ENCODE measurements at regions not wholly inside any gene's neighbourhood (a gene's known extent, or its start where the extent isn't known, plus 50 kb on each side); places are given as distances from the start of the nearest gene placed in this dataset.

- ChIA-PET CTCF (interaction anchor here (0.5 kb wide), 1 partner anchor 929 kb away, joined by 3 read pairs; no protein-coding TSS in a partner anchor), POLR2A (no interaction called here)
- Mint-ChIP-seq H3K27me3 (peaks cover 12% of the 10 kb centered on the region), H3K9me3 (no peaks in the 10 kb centered on the region), H3K27ac (no peak overlapping the region), H3K4me1 (no peaks in the 10 kb centered on the region), H3K4me3 (no peak overlapping the region), H3K36me3 (ENCODE audit: low read depth) (no peaks in the 10 kb centered on the region)
- DNase-seq = no peak
Observed at GRCh38 chr3:127449486-127450212, 140.9 kb downstream of the TPRA1 start.

GRCh38 chr3:127448671-127449070 is 141.9 kb downstream of the TPRA1 start:
- CTCF ChIA-PET = no interaction called here
- H3K36me3 Mint-ChIP-seq (ENCODE audit: low read depth) = no peaks in the 10 kb centered on the region
- no peaks in the 10 kb centered on the region for H3K9me3 Mint-ChIP-seq
- H3K27ac Mint-ChIP-seq = no peak overlapping the region
- POLR2A ChIA-PET = no interaction called here
- no peak overlapping the region for H3K4me3 Mint-ChIP-seq
- H3K4me1 Mint-ChIP-seq = no peaks in the 10 kb centered on the region
- peaks cover 7% of the 10 kb centered on the region for H3K27me3 Mint-ChIP-seq
- no peak for DNase-seq

GRCh38 chr3:127448161-127448561 is 142.4 kb downstream of the TPRA1 start:
- Mint-ChIP-seq H3K36me3 (ENCODE audit: low read depth) (no peaks in the 10 kb centered on the region), H3K4me3 (no peak overlapping the region), H3K9me3 (no peaks in the 10 kb centered on the region), H3K27me3 (peaks cover 3% of the 10 kb centered on the region), H3K4me1 (no peaks in the 10 kb centered on the region), H3K27ac (no peak overlapping the region)
- CTCF ChIA-PET = no interaction called here
- no peak for DNase-seq
- POLR2A ChIA-PET = no interaction called here

- no peaks in the 10 kb centered on the region for H3K4me1 Mint-ChIP-seq
- ChIA-PET CTCF (no interaction called here), POLR2A (no interaction called here)
- H3K27ac Mint-ChIP-seq = no peak overlapping the region
- no peaks in the 10 kb centered on the region for H3K36me3 Mint-ChIP-seq (ENCODE audit: low read depth)
- H3K4me3 Mint-ChIP-seq = no peak overlapping the region
- no peak for DNase-seq
- no peaks in the 10 kb centered on the region for H3K27me3 Mint-ChIP-seq
- H3K9me3 Mint-ChIP-seq = no peaks in the 10 kb centered on the region
Observed at GRCh38 chr3:127446756-127447155, 143.8 kb downstream of the TPRA1 start.

- Mint-ChIP-seq H3K36me3 (ENCODE audit: low read depth) (no peaks in the 10 kb centered on the region), H3K27ac (no peak overlapping the region), H3K4me3 (no peak overlapping the region), H3K4me1 (no peaks in the 10 kb centered on the region), H3K9me3 (no peaks in the 10 kb centered on the region), H3K27me3 (no peaks in the 10 kb centered on the region)
- ChIA-PET CTCF (no interaction called here), POLR2A (no interaction called here)
- no peak for DNase-seq
Observed at GRCh38 chr3:127445581-127446343, 144.8 kb downstream of the TPRA1 start.

- H3K4me1 Mint-ChIP-seq = no peaks in the 10 kb centered on the region
- CTCF ChIA-PET = no interaction called here
- no peaks in the 10 kb centered on the region for H3K27me3 Mint-ChIP-seq
- DNase-seq = no peak
- H3K9me3 Mint-ChIP-seq = no peaks in the 10 kb centered on the region
- H3K4me3 Mint-ChIP-seq = no peak overlapping the region
- POLR2A ChIA-PET = no interaction called here
- H3K36me3 Mint-ChIP-seq (ENCODE audit: low read depth) = no peaks in the 10 kb centered on the region
- no peak overlapping the region for H3K27ac Mint-ChIP-seq
Observed at GRCh38 chr3:127444761-127445160, 145.8 kb downstream of the TPRA1 start.

- Mint-ChIP-seq H3K27me3 (no peaks in the 10 kb centered on the region), H3K4me1 (no peaks in the 10 kb centered on the region), H3K36me3 (ENCODE audit: low read depth) (no peaks in the 10 kb centered on the region), H3K4me3 (no peak overlapping the region), H3K27ac (no peak overlapping the region), H3K9me3 (no peaks in the 10 kb centered on the region)
- ChIA-PET CTCF (no interaction called here), POLR2A (no interaction called here)
- DNase-seq = no peak
Observed at GRCh38 chr3:127443581-127444375, 146.8 kb downstream of the TPRA1 start.

GRCh38 chr3:127442506-127442905 is 148.0 kb downstream of the TPRA1 start:
- no peaks in the 10 kb centered on the region for H3K9me3 Mint-ChIP-seq
- ChIA-PET POLR2A (no interaction called here), CTCF (no interaction called here)
- no peaks in the 10 kb centered on the region for H3K27me3 Mint-ChIP-seq
- H3K4me3 Mint-ChIP-seq = no peak overlapping the region
- no peaks in the 10 kb centered on the region for H3K4me1 Mint-ChIP-seq
- no peak overlapping the region for H3K27ac Mint-ChIP-seq
- DNase-seq = no peak
- H3K36me3 Mint-ChIP-seq (ENCODE audit: low read depth) = no peaks in the 10 kb centered on the region

GRCh38 chr3:127441764-127442163 is 148.8 kb downstream of the TPRA1 start:
- H3K36me3 Mint-ChIP-seq (ENCODE audit: low read depth) = no peaks in the 10 kb centered on the region
- H3K4me1 Mint-ChIP-seq = no peaks in the 10 kb centered on the region
- H3K9me3 Mint-ChIP-seq = no peaks in the 10 kb centered on the region
- DNase-seq = no peak
- H3K27me3 Mint-ChIP-seq = peaks cover 1% of the 10 kb centered on the region
- CTCF ChIA-PET = no interaction called here
- no peak overlapping the region for H3K27ac Mint-ChIP-seq
- no peak overlapping the region for H3K4me3 Mint-ChIP-seq
- POLR2A ChIA-PET = no interaction called here

- no peaks in the 10 kb centered on the region for H3K4me1 Mint-ChIP-seq
- DNase-seq = no peak
- no peak overlapping the region for H3K27ac Mint-ChIP-seq
- peaks cover 1% of the 10 kb centered on the region for H3K27me3 Mint-ChIP-seq
- no peaks in the 10 kb centered on the region for H3K9me3 Mint-ChIP-seq
- POLR2A ChIA-PET = interaction anchor here (1.4 kb wide), 1 partner anchor 72 kb away, joined by 3 read pairs; no protein-coding TSS in a partner anchor
- H3K4me3 Mint-ChIP-seq = no peak overlapping the region
- no peaks in the 10 kb centered on the region for H3K36me3 Mint-ChIP-seq (ENCODE audit: low read depth)
- CTCF ChIA-PET = no interaction called here
Observed at GRCh38 chr3:127440384-127440783, 150.1 kb downstream of the TPRA1 start.

GRCh38 chr3:127439621-127440020 is 150.9 kb downstream of the TPRA1 start:
- CTCF ChIA-PET = no interaction called here
- no peaks in the 10 kb centered on the region for H3K4me1 Mint-ChIP-seq
- POLR2A ChIA-PET = interaction anchor here (1.4 kb wide), 1 partner anchor 73 kb away, joined by 3 read pairs; no protein-coding TSS in a partner anchor
- H3K4me3 Mint-ChIP-seq = no peak overlapping the region
- peaks cover 1% of the 10 kb centered on the region for H3K27me3 Mint-ChIP-seq
- no peak for DNase-seq
- no peaks in the 10 kb centered on the region for H3K9me3 Mint-ChIP-seq
- no peak overlapping the region for H3K27ac Mint-ChIP-seq
- H3K36me3 Mint-ChIP-seq (ENCODE audit: low read depth) = no peaks in the 10 kb centered on the region

GRCh38 chr3:127438951-127439350 is 151.1 kb upstream of the PRR20G start:
- no peak overlapping the region for H3K27ac Mint-ChIP-seq
- CTCF ChIA-PET = no interaction called here

GRCh38 chr3:127438371-127438770 is 150.5 kb upstream of the PRR20G start:
- H3K27ac Mint-ChIP-seq = no peak overlapping the region
- no peak for DNase-seq
- peaks cover 1% of the 10 kb centered on the region for H3K27me3 Mint-ChIP-seq

More at GRCh38 chr3:127438951-127439350, 151.1 kb upstream of the PRR20G start:
- POLR2A ChIA-PET = no interaction called here
- H3K4me3 Mint-ChIP-seq = no peak overlapping the region
- H3K9me3 Mint-ChIP-seq = no peaks in the 10 kb centered on the region
- no peaks in the 10 kb centered on the region for H3K4me1 Mint-ChIP-seq
- H3K36me3 Mint-ChIP-seq (ENCODE audit: low read depth) = no peaks in the 10 kb centered on the region
- H3K27me3 Mint-ChIP-seq = peaks cover 1% of the 10 kb centered on the region
- DNase-seq = no peak

More at GRCh38 chr3:127438371-127438770, 150.5 kb upstream of the PRR20G start:
- Mint-ChIP-seq H3K4me3 (no peak overlapping the region), H3K9me3 (no peaks in the 10 kb centered on the region), H3K36me3 (ENCODE audit: low read depth) (no peaks in the 10 kb centered on the region), H3K4me1 (no peaks in the 10 kb centered on the region)
- ChIA-PET CTCF (no interaction called here), POLR2A (no interaction called here)

All from activated CD4-positive, alpha-beta memory T cell treated with anti-CD3 and anti-CD28 coated beads, Interleukin-2, amount 10 ng/mL, durations not matched to agents 7 days and 5 days (primary cell).